ENCODE measurements at regions not wholly inside any gene's neighbourhood (a gene's known extent, or its start where the extent isn't known, plus 50 kb on each side); places are given as distances from the start of the nearest gene placed in this dataset.

- Histone ChIP-seq H3K9ac (ENCODE audit: low read depth, low read length) (no peak overlapping the region), H4K5ac (ENCODE audit: low read depth, low read length) (no peak overlapping the region), H2BK5ac (ENCODE audit: low read depth, low read length, poor library complexity, severe bottlenecking) (no peak overlapping the region), H4K20me1 (ENCODE audit: insufficient read depth, low read length) (no peaks in the 10 kb centered on the region), H3K56ac (ENCODE audit: extremely low read depth, insufficient read depth, low read length) (no peak overlapping the region), H2BK15ac (ENCODE audit: low read depth, low read length) (no peak overlapping the region; the same call in 2 of the 3 replicates), H3K4me1 (ENCODE audit: control insufficient read depth, insufficient read depth, low read length) (peaks cover 7% of the 10 kb centered on the region), H3K27me3 (ENCODE audit: control insufficient read depth, insufficient read depth, low read length) (no peaks in the 10 kb centered on the region), H3K27ac (ENCODE audit: insufficient read depth, low read length) (no peak overlapping the region), H2AFZ (replicated peaks; ENCODE audit: low read length, poor library complexity) (no peak overlapping the region), H4K91ac (ENCODE audit: insufficient read depth, low read depth, low read length) (no peak overlapping the region), H3K4me2 (ENCODE audit: low read depth, low read length) (no peak overlapping the region), H3K36me3 (ENCODE audit: control insufficient read depth, insufficient read depth, low read length) (no peaks in the 10 kb centered on the region), H3K9me1 (ENCODE audit: insufficient read depth, low read length) (peaks cover 7% of the 10 kb centered on the region), H2BK120ac (ENCODE audit: low read depth, low read length) (no peak overlapping the region), H2AK5ac (ENCODE audit: low read depth, low read length) (0 out of 2 replicates have a peak overlapping the region, but pooled peaks have one; percentile 62), H3K18ac (ENCODE audit: low read depth, low read length) (no peak overlapping the region), H3K79me1 (ENCODE audit: low read depth in 1 of 2, low read length in 2 of 2) (no peaks in the 10 kb centered on the region), H2AK9ac (replicated peaks; ENCODE audit: low read depth, low read length, poor library complexity) (no peak overlapping the region), H3K14ac (replicated peaks; ENCODE audit: low read depth, low read length) (no peak overlapping the region), H3K4me3 (ENCODE audit: insufficient read depth, low read depth, low read length) (no peak overlapping the region), H3K23ac (ENCODE audit: low read depth, low read length) (no peak overlapping the region), H2BK20ac (ENCODE audit: low read depth, low read length) (no peak overlapping the region), H3K9me3 (ENCODE audit: control insufficient read depth, insufficient read depth, low read length) (no peaks in the 10 kb centered on the region), H4K8ac (ENCODE audit: low read depth in 2 of 2, low read length in 2 of 2) (no peak overlapping the region), H3K4ac (ENCODE audit: low read depth, low read length) (no peak overlapping the region)
- DNase-seq (no peak), ATAC-seq (ENCODE audit: low read depth) (no peak)
- WGBS, 2 experiments (ENCODE audit: extremely low coverage in 2 of 2, insufficient read length in 1 of 2) = 87% methylated on average over 5 of the region's 9 CpGs; no CpG with 5 or more reads in 1 of the 2 experiments
- no TSS peak for BruUV-seq (replicated peaks)
- ChIA-PET CTCF (no interaction called here), POLR2A (ENCODE audit: unreplicated experiment) (no interaction called here)
- TF ChIP-seq USF2 (IDR thresholded peaks at IDR 0.05; ENCODE audit: low read depth, low read length) (no peak), MAZ (IDR thresholded peaks at IDR 0.05; ENCODE audit: borderline replicate concordance, low read depth, low read length) (no peak)
- intact Hi-C loops (cut with micrococcal nuclease) (no loop called here), in situ Hi-C loops (cut with MboI; ENCODE audit: low sequenced_read_pairs) (no loop called here), dilution Hi-C loops (cut with HindIII; ENCODE audit: low sequenced_read_pairs, unreplicated experiment) (no loop called here)
Measured at GRCh38 chr1:8191474-8191873, 126.4 kb upstream of the SLC45A1 start.
